ENCODE measurements at regions not wholly inside any gene's neighbourhood (a gene's known extent, or its start where the extent isn't known, plus 50 kb on each side); places are given as distances from the start of the nearest gene placed in this dataset.
A peak's percentile ranks its signal among the peaks of the same experiment; 100 is the strongest.
"Not testable (repeated sequence)": the region's sequence is repeated elsewhere in the genome, so short reads cannot be mapped to it uniquely, and the experiment has no call there.

- Histone ChIP-seq H3K4me1 (no peaks in the 10 kb centered on the region), H3K36me3 (no peaks in the 10 kb centered on the region), H3K9me3 (replicated peaks) (no peaks in the 10 kb centered on the region), H3K4me3 (no peak overlapping the region), H3K27me3 (ENCODE audit: low read depth) (peaks cover 67% of the 10 kb centered on the region), H3K27ac (replicated peaks) (no peak overlapping the region)
- TF ChIP-seq, protein P1, sequence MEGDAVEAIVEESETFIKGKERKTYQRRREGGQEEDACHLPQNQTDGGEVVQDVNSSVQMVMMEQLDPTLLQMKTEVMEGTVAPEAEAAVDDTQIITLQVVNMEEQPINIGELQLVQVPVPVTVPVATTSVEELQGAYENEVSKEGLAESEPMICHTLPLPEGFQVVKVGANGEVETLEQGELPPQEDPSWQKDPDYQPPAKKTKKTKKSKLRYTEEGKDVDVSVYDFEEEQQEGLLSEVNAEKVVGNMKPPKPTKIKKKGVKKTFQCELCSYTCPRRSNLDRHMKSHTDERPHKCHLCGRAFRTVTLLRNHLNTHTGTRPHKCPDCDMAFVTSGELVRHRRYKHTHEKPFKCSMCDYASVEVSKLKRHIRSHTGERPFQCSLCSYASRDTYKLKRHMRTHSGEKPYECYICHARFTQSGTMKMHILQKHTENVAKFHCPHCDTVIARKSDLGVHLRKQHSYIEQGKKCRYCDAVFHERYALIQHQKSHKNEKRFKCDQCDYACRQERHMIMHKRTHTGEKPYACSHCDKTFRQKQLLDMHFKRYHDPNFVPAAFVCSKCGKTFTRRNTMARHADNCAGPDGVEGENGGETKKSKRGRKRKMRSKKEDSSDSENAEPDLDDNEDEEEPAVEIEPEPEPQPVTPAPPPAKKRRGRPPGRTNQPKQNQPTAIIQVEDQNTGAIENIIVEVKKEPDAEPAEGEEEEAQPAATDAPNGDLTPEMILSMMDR (IDR thresholded peaks at IDR 0.05; ENCODE audit: borderline replicate concordance), result no peak
- no peak for DNase-seq
- intact Hi-C loops (cut with micrococcal nuclease), result no loop called here
These were observed 1052.7 kb downstream of the TMEM121 start for GRCh38 chr14:106579084-106579483.

DNA sequence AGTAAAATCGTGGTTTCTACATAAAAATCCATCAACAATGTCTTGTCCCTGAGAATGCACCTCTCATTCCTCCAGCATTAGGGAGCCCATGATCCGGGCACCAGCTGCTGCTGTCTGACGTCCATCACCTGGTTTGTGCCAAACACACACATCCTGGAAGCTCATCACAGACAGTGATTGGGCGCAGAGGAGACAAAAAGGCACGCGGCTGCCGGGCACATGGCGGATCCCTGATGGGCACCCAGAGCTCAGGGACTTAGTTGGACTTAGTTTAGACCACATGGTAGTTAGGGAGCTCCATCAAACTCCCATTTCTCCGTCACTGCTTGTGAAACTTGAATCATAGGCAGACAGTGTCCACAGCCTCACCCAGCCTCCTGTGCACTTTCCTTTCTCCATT, 1059.3 kb downstream of the TMEM121 start:
- Histone ChIP-seq H3K4me3 (no peak overlapping the region), H3K9me3 (replicated peaks) (no peaks in the 10 kb centered on the region), H3K27ac (replicated peaks) (no peak overlapping the region), H3K27me3 (ENCODE audit: low read depth) (peaks cover 56% of the 10 kb centered on the region), H3K4me1 (no peaks in the 10 kb centered on the region), H3K36me3 (no peaks in the 10 kb centered on the region)
- TF ChIP-seq, protein P1 (IDR thresholded peaks at IDR 0.05; ENCODE audit: borderline replicate concordance), result no peak
- DNase-seq, result no peak
- intact Hi-C loops (cut with micrococcal nuclease), result no loop called here

- TF ChIP-seq, protein P1 (IDR thresholded peaks at IDR 0.05; ENCODE audit: borderline replicate concordance), result peak; percentile 43
- Histone ChIP-seq H3K4me3 (no peak overlapping the region), H3K9me3 (replicated peaks) (no peaks in the 10 kb centered on the region), H3K27ac (replicated peaks) (no peak overlapping the region), H3K27me3 (ENCODE audit: low read depth) (peaks cover 52% of the 10 kb centered on the region), H3K36me3 (no peaks in the 10 kb centered on the region), H3K4me1 (no peaks in the 10 kb centered on the region)
- DNase-seq, result no peak
- intact Hi-C loops (cut with micrococcal nuclease), result no loop called here
These were observed 1059.8 kb downstream of the TMEM121 start for GRCh38 chr14:106586098-106586704.

GRCh38 chr14:106591539-106591938, 1065.2 kb downstream of the TMEM121 start:
- H3K4me3 ChIP-seq; H3K4me1 ChIP-seq; intact Hi-C loops (cut with micrococcal nuclease); DNase-seq; H3K36me3 ChIP-seq; H3K9me3 ChIP-seq (replicated peaks); H3K27ac ChIP-seq (replicated peaks): not testable (repeated sequence)
- peaks cover 61% of the 10 kb centered on the region for H3K27me3 ChIP-seq (ENCODE audit: low read depth)

DNA sequence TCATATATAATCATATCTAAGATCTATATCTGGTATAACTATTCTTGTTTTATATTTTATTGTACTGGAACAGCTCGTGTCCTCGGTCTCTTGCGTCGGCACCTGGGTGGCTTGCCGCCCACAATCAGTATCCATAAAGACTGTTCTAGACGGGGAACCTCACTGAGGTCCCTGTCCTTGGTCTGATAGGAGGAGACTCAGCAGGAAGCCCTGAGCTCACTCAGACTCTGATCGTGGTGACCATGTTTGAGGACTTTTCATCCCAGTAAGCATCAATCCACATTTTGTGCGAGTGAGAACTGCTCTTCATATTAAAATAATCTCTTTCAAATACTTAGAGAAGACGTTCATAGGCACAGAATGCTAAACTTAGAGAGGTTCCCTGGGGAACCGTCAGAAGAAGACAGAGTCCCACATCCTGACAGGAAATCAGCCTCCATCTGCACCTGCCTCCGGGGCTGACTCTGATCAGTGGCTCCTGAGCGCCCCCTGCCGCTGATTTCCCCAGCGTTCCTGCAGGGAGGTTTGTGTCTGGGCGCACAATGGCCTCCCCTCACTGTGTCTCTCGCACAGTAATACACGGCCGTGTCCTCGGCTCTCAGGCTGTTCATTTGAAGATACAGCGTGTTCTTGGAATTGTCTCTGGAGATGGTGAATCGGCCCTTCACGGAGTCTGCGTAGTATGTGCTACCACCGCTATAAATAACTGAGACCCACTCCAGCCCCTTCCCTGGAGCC, 1065.9 kb downstream of the TMEM121 start:
- H3K27ac ChIP-seq (replicated peaks); H3K36me3 ChIP-seq; H3K9me3 ChIP-seq (replicated peaks); H3K4me1 ChIP-seq; intact Hi-C loops (cut with micrococcal nuclease); DNase-seq; H3K4me3 ChIP-seq: not testable (repeated sequence)
- H3K27me3 ChIP-seq (ENCODE audit: low read depth), result peaks cover 57% of the 10 kb centered on the region

DNA sequence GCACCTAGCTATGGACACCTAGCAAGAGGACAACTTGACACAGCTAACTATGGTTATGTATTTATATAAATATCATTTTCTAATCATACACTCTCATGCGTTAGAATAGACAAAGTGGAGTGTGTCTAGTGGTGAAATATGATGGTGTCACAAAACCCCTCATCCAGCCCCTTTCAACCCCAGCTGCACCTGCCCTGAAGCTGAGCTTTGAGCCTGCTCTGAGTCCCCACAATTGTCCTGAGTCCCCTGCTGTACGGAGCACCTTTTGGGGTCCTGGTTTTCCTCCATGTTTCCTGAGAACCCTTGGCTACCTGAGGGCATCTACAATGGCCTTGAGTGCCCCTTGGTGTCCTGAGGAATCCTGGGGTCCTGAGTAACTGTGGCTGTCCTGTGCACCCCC, 1072.8 kb downstream of the TMEM121 start:
- intact Hi-C loops (cut with micrococcal nuclease), result no loop called here
- Histone ChIP-seq H3K4me3 (no peak overlapping the region), H3K4me1 (no peaks in the 10 kb centered on the region), H3K36me3 (no peaks in the 10 kb centered on the region), H3K9me3 (replicated peaks) (no peaks in the 10 kb centered on the region), H3K27me3 (ENCODE audit: low read depth) (peaks cover 78% of the 10 kb centered on the region), H3K27ac (replicated peaks) (no peak overlapping the region)
- no peak for DNase-seq
- TF ChIP-seq, protein P1 (IDR thresholded peaks at IDR 0.05; ENCODE audit: borderline replicate concordance), result no peak
